ENCODE measurements at regions not wholly inside any gene's neighbourhood (a gene's known extent, or its start where the extent isn't known, plus 50 kb on each side); places are given as distances from the start of the nearest gene placed in this dataset.

- TF ChIP-seq CTCF (IDR thresholded peaks at IDR 0.05) (no peak), POLR2A (IDR thresholded peaks at IDR 0.05) (no peak)
These were observed 321.0 kb downstream of the BCL11B start for GRCh38 chr14:98951031-98951430.
